Stomach (tissue), 4 donors: ENCODE measurements at regions not wholly inside any gene's neighbourhood (a gene's known extent, or its start where the extent isn't known, plus 50 kb on each side); places are given as distances from the start of the nearest gene placed in this dataset.

Experiments
- CTCF ChIP-seq, 7 experiments: fragments of 450-650 bp in 4 of 7; fragments of 200-600 bp in 3 of 7; sonication (generic) in 3 of 7; IDR thresholded peaks; one replicate each; pipeline ENCODE4 v1.5.1; 2016 to 2019; ENCODE audit warnings: antibody characterized with exemption in 7 of 7, control low read depth in 2 of 7, mild to moderate bottlenecking in 1 of 7
- POLR2AphosphoS5 ChIP-seq, 3 donors: sonication (generic); formaldehyde crosslinking; IDR thresholded peaks; one replicate each; pipeline ENCODE4 v1.6.1; 2016; ENCODE audit warnings: antibody characterized with exemption in 3 of 3

DNA sequence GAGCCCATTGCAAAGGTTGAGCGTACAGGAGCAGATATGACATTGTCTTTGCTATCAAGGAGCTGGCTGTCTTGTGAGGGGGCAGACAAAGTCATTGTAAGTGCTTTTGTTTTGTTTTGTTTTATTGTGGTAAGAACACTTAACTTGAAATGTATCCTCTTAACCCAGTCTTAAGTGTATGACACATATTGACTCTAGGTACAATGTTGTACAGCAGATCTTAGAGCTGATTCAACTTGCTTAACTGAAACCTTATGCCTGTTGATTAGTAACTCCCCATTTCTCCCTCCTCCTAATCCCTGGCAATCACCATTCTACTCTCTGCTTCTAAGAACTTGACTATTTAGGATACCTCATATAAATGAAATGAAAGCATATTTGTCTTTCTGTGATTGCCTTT is 429.0 kb downstream of the BMP2 start:
- no peak for TF ChIP-seq CTCF (IDR thresholded peaks at IDR 0.05)
- TF ChIP-seq POLR2AphosphoS5 (IDR thresholded peaks at IDR 0.05): no peak
